Thoracic aorta (tissue), 2 donors: ENCODE measurements at regions not wholly inside any gene's neighbourhood (a gene's known extent, or its start where the extent isn't known, plus 50 kb on each side); places are given as distances from the start of the nearest gene placed in this dataset.

Experiments
- ATAC-seq: fragments of 150-250 bp; one replicate; pipeline ENCODE4 v1.8.0; 2017; ENCODE audit warnings: low read depth; ENCODE audit not compliant: insufficient number of reproducible peaks, low FRiP score
- DNase-seq: peaks from one replicate; pipeline ENCODE4 v3.0.0-alpha.2; 2020; ENCODE audit warnings: low spot score
- H3K27ac ChIP-seq, 2 donors: fragments of 200-600 bp; sonication (generic); 1 replicate in 1 of 2; 2 replicates in 1 of 2; pipeline ENCODE4 v1.5.1; 2016; ENCODE audit warnings: mild to moderate bottlenecking in 2 of 2, moderate library complexity in 2 of 2
- H3K27me3 ChIP-seq: fragments of 200-600 bp; sonication (generic); replicated peaks from 2 replicates; pipeline ENCODE4 v1.6.0; 2016; ENCODE audit warnings: mild to moderate bottlenecking; ENCODE audit not compliant: insufficient read depth
- H3K36me3 ChIP-seq: fragments of 200-600 bp; sonication (generic); one replicate; pipeline ENCODE4 v1.5.1; 2016
- H3K4me1 ChIP-seq, 2 donors: fragments of 200-600 bp; sonication (generic); 1 replicate in 1 of 2; 2 replicates in 1 of 2; pipeline versions ENCODE4 v1.5.1 to v1.6.0; 2016; ENCODE audit warnings: low read depth in 2 of 2, mild to moderate bottlenecking in 1 of 2; ENCODE audit not compliant: control insufficient read depth in 1 of 2
- H3K4me3 ChIP-seq: fragments of 200-600 bp; sonication (generic); 2 replicates; pipeline ENCODE4 v1.5.1; 2016; ENCODE audit warnings: mild to moderate bottlenecking
- H3K9me3 ChIP-seq: fragments of 200-600 bp; sonication (generic); 2 replicates; pipeline ENCODE4 v1.5.1; 2016
- TF ChIP-seq, protein P1 (sequence below): fragments of 200-600 bp; sonication (generic); IDR thresholded peaks from one replicate; pipeline ENCODE4 v1.5.1; 2019; ENCODE audit warnings: antibody characterized with exemption

DNA sequence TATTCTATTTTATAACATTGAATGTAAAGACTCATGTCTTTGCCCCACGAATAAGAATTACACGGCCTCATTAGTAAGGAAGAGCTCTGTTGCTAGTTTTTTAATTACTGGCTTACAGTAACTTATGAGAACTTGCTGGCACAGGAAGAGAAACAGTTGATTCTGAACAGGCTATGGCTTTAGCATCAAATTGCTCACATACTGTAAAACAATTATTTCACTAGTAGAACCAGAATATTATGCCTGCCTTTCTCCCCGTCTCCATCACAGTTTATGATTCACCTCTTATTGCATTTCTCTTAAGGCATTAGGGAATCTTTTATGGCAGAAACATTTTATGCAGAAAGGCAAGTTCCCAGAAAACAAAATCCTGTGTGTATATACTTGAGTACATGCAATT lies 126.1 kb downstream of the SPRY1 start:
- H3K27me3 ChIP-seq = no peaks in the 10 kb centered on the region
- TF ChIP-seq, protein P1, sequence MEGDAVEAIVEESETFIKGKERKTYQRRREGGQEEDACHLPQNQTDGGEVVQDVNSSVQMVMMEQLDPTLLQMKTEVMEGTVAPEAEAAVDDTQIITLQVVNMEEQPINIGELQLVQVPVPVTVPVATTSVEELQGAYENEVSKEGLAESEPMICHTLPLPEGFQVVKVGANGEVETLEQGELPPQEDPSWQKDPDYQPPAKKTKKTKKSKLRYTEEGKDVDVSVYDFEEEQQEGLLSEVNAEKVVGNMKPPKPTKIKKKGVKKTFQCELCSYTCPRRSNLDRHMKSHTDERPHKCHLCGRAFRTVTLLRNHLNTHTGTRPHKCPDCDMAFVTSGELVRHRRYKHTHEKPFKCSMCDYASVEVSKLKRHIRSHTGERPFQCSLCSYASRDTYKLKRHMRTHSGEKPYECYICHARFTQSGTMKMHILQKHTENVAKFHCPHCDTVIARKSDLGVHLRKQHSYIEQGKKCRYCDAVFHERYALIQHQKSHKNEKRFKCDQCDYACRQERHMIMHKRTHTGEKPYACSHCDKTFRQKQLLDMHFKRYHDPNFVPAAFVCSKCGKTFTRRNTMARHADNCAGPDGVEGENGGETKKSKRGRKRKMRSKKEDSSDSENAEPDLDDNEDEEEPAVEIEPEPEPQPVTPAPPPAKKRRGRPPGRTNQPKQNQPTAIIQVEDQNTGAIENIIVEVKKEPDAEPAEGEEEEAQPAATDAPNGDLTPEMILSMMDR = no peak
- DNase-seq = no peak
- ATAC-seq = no peak
- no peaks in the 10 kb centered on the region for H3K9me3 ChIP-seq
- no peaks in the 10 kb centered on the region for H3K36me3 ChIP-seq
- no peak overlapping the region for H3K27ac ChIP-seq
- no peaks in the 10 kb centered on the region for H3K4me1 ChIP-seq
- no peak overlapping the region for H3K4me3 ChIP-seq

DNA sequence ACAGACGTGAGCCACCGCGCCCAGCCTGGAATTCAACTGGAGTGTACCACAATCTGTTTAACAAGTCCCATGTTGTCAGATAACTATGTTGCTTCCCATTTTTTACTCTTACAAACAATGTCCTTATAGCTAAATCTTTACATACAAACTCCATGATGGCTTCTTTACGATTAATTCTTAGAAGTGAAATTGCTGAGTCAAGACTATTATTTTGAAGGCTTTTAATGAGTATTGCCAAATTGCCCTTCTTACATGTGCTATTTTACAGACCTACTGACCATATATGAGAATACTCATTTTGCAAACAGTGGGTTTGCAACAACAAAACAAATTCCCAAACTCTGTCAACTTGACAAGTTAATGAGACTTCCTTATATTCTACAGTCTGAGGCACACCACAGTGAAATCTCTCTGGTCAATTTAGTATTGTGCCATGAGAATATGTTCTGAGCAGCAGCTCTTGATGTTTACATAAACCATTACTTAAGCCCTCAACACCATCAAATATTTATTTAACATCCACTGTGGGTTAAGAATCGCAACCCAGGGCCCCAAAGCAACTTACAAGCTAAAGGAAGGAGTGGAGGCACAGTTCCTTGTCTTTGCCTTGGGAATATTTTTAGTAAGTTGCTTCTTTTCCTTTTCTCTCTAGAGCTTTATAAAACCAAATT lies 128.5 kb downstream of the SPRY1 start:
- no peak for ATAC-seq
- TF ChIP-seq, protein P1 = no peak
- DNase-seq = no peak
- Histone ChIP-seq H3K4me1 (no peaks in the 10 kb centered on the region), H3K9me3 (no peaks in the 10 kb centered on the region), H3K36me3 (no peaks in the 10 kb centered on the region), H3K4me3 (no peak overlapping the region), H3K27me3 (no peaks in the 10 kb centered on the region), H3K27ac (no peak overlapping the region)

DNA sequence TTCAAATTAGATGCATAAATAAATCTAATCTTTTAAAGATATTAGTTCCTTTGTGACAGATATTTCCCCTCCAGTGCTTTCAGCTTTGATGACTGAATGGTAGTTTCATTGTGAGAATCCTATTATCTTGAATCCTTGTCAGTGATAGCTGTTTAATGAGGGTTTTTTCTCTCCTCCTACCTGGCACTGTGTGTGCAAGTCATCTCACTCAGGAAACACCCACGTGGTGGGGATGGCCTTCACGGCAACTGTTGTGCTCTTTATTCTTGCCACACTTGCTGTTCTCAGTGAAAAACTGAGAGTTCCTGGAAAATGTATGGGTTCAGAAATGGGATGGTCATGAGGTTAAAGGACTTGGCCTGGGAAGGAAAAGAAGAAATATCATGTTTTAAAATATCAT lies 129.9 kb downstream of the SPRY1 start:
- DNase-seq = no peak
- Histone ChIP-seq H3K4me3 (no peak overlapping the region), H3K36me3 (no peaks in the 10 kb centered on the region), H3K27ac (no peak overlapping the region), H3K27me3 (no peaks in the 10 kb centered on the region), H3K4me1 (no peaks in the 10 kb centered on the region), H3K9me3 (no peaks in the 10 kb centered on the region)
- TF ChIP-seq, protein P1 = no peak
- no peak for ATAC-seq

DNA sequence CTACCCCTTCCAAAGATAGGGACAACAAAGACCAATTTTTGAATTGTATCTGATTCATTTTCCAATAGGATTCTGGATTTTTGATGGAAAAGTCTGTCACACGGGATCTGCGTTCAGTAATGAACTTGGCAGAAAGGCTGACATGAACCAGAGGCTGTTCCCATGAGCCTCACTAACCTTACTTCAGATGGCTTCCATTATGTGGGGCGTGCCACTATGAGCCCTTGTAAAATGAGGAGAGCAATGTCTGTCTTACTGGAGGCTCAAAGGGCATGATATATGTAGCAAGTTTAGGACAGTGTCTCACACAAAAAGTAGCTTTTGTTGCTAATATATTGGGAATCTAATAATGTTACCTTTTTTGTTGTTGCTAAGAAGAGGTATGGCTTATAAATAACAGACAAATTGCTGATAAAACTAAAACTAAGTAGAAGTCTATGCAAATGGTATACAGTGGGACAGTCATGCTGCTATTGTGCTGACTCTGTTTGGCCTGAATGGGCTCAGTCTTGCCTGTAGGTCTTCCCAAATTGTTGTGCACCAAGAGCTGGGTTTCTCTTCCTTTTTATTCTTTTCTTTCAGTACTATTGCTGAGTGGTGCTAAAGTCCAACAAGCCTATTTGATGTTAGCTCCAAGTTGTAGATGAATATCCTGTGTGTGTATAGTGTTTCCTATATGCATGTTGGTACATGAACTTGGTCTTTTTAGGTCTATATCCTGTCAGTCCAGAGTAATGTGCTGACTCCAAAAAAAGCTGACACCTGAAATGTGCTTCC lies 132.1 kb downstream of the SPRY1 start:
- TF ChIP-seq, protein P1 = no peak
- H3K27ac ChIP-seq = no peak overlapping the region
- no peaks in the 10 kb centered on the region for H3K9me3 ChIP-seq
- H3K36me3 ChIP-seq = no peaks in the 10 kb centered on the region
- no peak overlapping the region for H3K4me3 ChIP-seq
- H3K27me3 ChIP-seq = no peaks in the 10 kb centered on the region
- no peaks in the 10 kb centered on the region for H3K4me1 ChIP-seq
- ATAC-seq = no peak
- DNase-seq = no peak

DNA sequence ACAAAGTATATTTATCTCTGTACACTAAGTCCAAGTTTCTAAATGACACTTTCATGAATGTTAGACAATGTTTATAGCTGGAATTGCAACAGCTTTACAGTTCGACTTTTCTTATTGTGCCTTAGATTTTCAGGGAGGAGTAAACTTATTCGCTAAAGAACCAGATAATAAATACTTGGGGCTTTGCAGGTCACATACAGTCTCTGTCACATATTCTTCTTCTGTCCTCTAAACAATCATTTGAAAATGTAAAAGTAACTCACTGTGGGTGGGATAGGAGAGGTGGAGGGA lies 132.6 kb downstream of the SPRY1 start:
- ATAC-seq (no peak), DNase-seq (no peak)
- H3K27me3 ChIP-seq = no peaks in the 10 kb centered on the region
- H3K9me3 ChIP-seq = no peaks in the 10 kb centered on the region
- H3K27ac ChIP-seq = no peak overlapping the region
- no peak overlapping the region for H3K4me3 ChIP-seq
- H3K4me1 ChIP-seq = no peaks in the 10 kb centered on the region
- TF ChIP-seq, protein P1 = no peak
- H3K36me3 ChIP-seq = no peaks in the 10 kb centered on the region
